GM12878 (cell line): ENCODE measurements at regions not wholly inside any gene's neighbourhood (a gene's known extent, or its start where the extent isn't known, plus 50 kb on each side); places are given as distances from the start of the nearest gene placed in this dataset.

Experiments used
- ATAC-seq: fragments of 200-7000 bp; cut with Tn5 transposase; 3 replicates; pipeline ENCODE4 v1.9.1; 2020; ENCODE audit warnings: mild to moderate bottlenecking, moderate library complexity
- BruUV-seq: library from RNA; stranded (reverse); fragments of 400-500 nt; replicated peaks from 2 replicates; lab custom pipeline; 2021; lab: Mats Ljungman, UMichigan
- CTCF ChIA-PET: fragments of 300-600 bp; sonication (Branson Sonifier 250); formaldehyde crosslinking; extraction: SDS; loops from one replicate; lab custom pipeline; 2021; ENCODE audit warnings: inconsistent platforms; lab: Yijun Ruan, JAX
- POLR2A ChIA-PET: fragments of 350-600 bp; formaldehyde crosslinking; extraction: SDS; loops from one replicate; lab custom pipeline; 2021; ENCODE audit warnings: inconsistent platforms; lab: Charles Lee
- RAD21 ChIA-PET: fragments of 300-600 bp; sonication (Branson Sonifier 250); formaldehyde crosslinking; loops from one replicate; lab custom pipeline; 2023; ENCODE audit warnings: antibody characterized with exemption; ENCODE audit not compliant: unreplicated experiment; lab: Charles Lee
- SMC1A ChIA-PET: fragments of 300-600 bp; sonication (Branson Sonifier 250); formaldehyde crosslinking; loops from one replicate; lab custom pipeline; 2023; ENCODE audit not compliant: unreplicated experiment, uncharacterized antibody; lab: Charles Lee
- DNase-seq: peaks from one replicate; pipeline ENCODE4 v3.0.0-alpha.2; 2011; ENCODE audit warnings: low read depth, low spot score
- FAIRE-seq: peaks from 3 replicates; lab custom pipeline; 2011; peaks lifted over from hg19 to GRCh38; lab: Jason Lieb, UNC
- H2AFZ ChIP-seq: 2 replicates; pipeline ENCODE4 v1.6.0; 2011; ENCODE audit warnings: low read depth, low read length, control low read depth; ENCODE audit not compliant: control insufficient read depth
- H3K27ac ChIP-seq: 2 replicates; pipeline ENCODE4 v1.5.1; 2011; ENCODE audit warnings: control low read depth; ENCODE audit not compliant: control insufficient read depth, insufficient read depth
- H3K27me3 ChIP-seq, 2 experiments: replicated peaks in 1 of 2; 2 replicates each; pipeline versions ENCODE4 v1.6.0 to v1.6.1; 2011; ENCODE audit warnings: low read length in 1 of 2; ENCODE audit not compliant: control insufficient read depth in 2 of 2, insufficient read depth in 2 of 2
- H3K36me3 ChIP-seq, 2 experiments: 2 replicates each; pipeline ENCODE4 v1.5.1; 2011; ENCODE audit warnings: low read length in 1 of 2; ENCODE audit not compliant: control insufficient read depth in 2 of 2, insufficient read depth in 2 of 2
- H3K4me1 ChIP-seq: 2 replicates; pipeline ENCODE4 v1.6.1; 2011; ENCODE audit warnings: mild to moderate bottlenecking, low read length, moderate library complexity, mixed read lengths; ENCODE audit not compliant: control insufficient read depth, insufficient read depth
- H3K4me2 ChIP-seq: 2 replicates; pipeline ENCODE4 v1.6.0; 2011; ENCODE audit warnings: control low read depth; ENCODE audit not compliant: control insufficient read depth, insufficient read depth
- H3K4me3 ChIP-seq: fragments of 200-600 bp; sonication (generic); 2 replicates; pipeline ENCODE4 v1.5.1; 2016
- H3K79me2 ChIP-seq: 2 replicates; pipeline ENCODE4 v1.6.0; 2011; ENCODE audit warnings: low read length; ENCODE audit not compliant: control insufficient read depth, insufficient read depth
- H3K9ac ChIP-seq: 2 replicates; pipeline ENCODE4 v1.8.0; 2011; ENCODE audit warnings: low read length, control low read depth, mixed read lengths; ENCODE audit not compliant: control insufficient read depth, insufficient read depth
- H3K9me3 ChIP-seq: replicated peaks from 3 replicates; pipeline ENCODE4 v1.5.1; 2011; ENCODE audit warnings: mild to moderate bottlenecking, low read length; ENCODE audit not compliant: control insufficient read depth, insufficient read depth
- H4K20me1 ChIP-seq: 2 replicates; pipeline ENCODE4 v1.6.0; 2011; ENCODE audit not compliant: control insufficient read depth, insufficient read depth
- BMI1 ChIP-seq: fragments of 450-650 bp; IDR thresholded peaks from 2 replicates; pipeline ENCODE4 v1.6.1; 2016; ENCODE audit warnings: mild to moderate bottlenecking, moderate library complexity, borderline replicate concordance
- EP300 ChIP-seq, 2 experiments: fragments of 150-350 bp in 1 of 2; IDR thresholded peaks; 2 replicates each; pipeline ENCODE4 v1.6.1; 2011 to 2012; ENCODE audit warnings: low read depth in 2 of 2, low read length in 2 of 2, borderline replicate concordance in 1 of 2, improper control_type of control experiment in 1 of 2, inconsistent platforms in 1 of 2; ENCODE audit not compliant: control insufficient read depth in 1 of 2
- IRF4 ChIP-seq: IDR thresholded peaks from 2 replicates; pipeline ENCODE4 v1.6.1; 2011; ENCODE audit warnings: low read depth, low read length
- RBBP5 ChIP-seq: fragments of 200-600 bp; sonication (generic); conservative IDR thresholded peaks from 2 replicates; pipeline ENCODE4 v1.6.1; 2016
- WGBS: methylation state at CpG from one replicate; pipeline ENCODE4 v1.1.6; 2016; ENCODE audit warnings: low lambda C conversion rate; ENCODE audit not compliant: insufficient replicate concordance, insufficient coverage; ENCODE audit errors: missing lambda C conversion rate; 5-methylcytosine and 5-hydroxymethylcytosine counted together
- in situ Hi-C: fragments of 300-500 bp; cut with MboI; formaldehyde crosslinking; loops from 9 replicates; pipeline ENCODE4 v1.14.3; 2018; ENCODE audit warnings: mixed read lengths
- intact Hi-C: fragments of 100-400 bp; cut with micrococcal nuclease; formaldehyde crosslinking; loops from one replicate; pipeline ENCODE4 v1.14.2; 2022; ENCODE audit not compliant: unreplicated experiment

- SMC1A ChIA-PET, result no interaction called here
- no peaks in the 10 kb centered on the region for H3K27me3 ChIP-seq
- no peaks in the 10 kb centered on the region for H3K4me1 ChIP-seq
- ATAC-seq, result no peak
- H3K9me3 ChIP-seq, result no peaks in the 10 kb centered on the region
- H4K20me1 ChIP-seq, result no peaks in the 10 kb centered on the region
- in situ Hi-C loops, result no loop called here
- no peak overlapping the region for H3K4me2 ChIP-seq
- POLR2A ChIA-PET, result no interaction called here
- H3K27ac ChIP-seq, result no peak overlapping the region
- FAIRE-seq, result no peak
- no peak for DNase-seq
- H3K9ac ChIP-seq, result no peak overlapping the region
- no peak overlapping the region for H3K4me3 ChIP-seq
- CTCF ChIA-PET, result no interaction called here
- TF ChIP-seq RBBP5, result no peak
- no peak for TF ChIP-seq BMI1
- TF ChIP-seq, all 136 proteins: peak for 0
- intact Hi-C loops, result no loop called here
- WGBS, result 12% methylated on average over 3 of the region's 3 CpGs
- no peak overlapping the region for H2AFZ ChIP-seq
- no peaks in the 10 kb centered on the region for H3K79me2 ChIP-seq
- no peaks in the 10 kb centered on the region for H3K36me3 ChIP-seq
- no TSS peak for BruUV-seq
- RAD21 ChIA-PET, result no interaction called here
These were observed 103.3 kb downstream of the TEX13C start for GRCh38 chrX:125422986-125423385.

DNA sequence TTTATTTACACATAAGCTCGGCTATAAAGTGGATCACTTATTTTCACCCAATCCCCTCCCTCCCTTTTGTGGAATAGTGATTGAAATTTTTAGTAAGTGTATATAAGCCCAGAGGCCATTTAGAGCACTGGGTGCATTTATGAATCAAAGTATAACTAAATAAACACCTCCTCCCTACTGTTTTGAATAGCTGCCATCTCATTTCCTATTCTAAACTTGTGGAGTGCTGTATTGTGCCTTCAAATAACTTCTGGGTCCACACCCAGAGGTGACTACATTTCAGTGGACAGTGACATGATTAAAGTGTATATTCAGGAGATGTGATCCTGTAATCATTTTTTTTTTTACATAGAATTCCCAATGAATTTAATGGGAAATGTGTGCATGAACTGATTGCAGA lies 104.9 kb downstream of the TEX13C start:
- intact Hi-C loops, result no loop called here
- Histone ChIP-seq H3K79me2 (no peaks in the 10 kb centered on the region), H3K4me3 (no peak overlapping the region), H4K20me1 (no peaks in the 10 kb centered on the region), H3K4me2 (no peak overlapping the region), H3K27me3 (no peaks in the 10 kb centered on the region), H3K27ac (no peak overlapping the region), H3K36me3 (no peaks in the 10 kb centered on the region), H2AFZ (no peak overlapping the region), H3K9me3 (no peaks in the 10 kb centered on the region), H3K4me1 (no peaks in the 10 kb centered on the region), H3K9ac (no peak overlapping the region)
- no peak for TF ChIP-seq EP300 (IDR thresholded peaks at IDR 0.05; ENCODE audit: borderline replicate concordance in 1 of 2, control insufficient read depth in 1 of 2, low read depth in 2 of 2, low read length in 2 of 2)
- TF ChIP-seq IRF4, result no peak
- RAD21 ChIA-PET, result no interaction called here
- in situ Hi-C loops, result no loop called here
- DNase-seq, result no peak
- 0% methylated on average over 1 of the region's 1 CpG for WGBS
- BruUV-seq, result no TSS peak
- CTCF ChIA-PET, result no interaction called here
- POLR2A ChIA-PET, result no interaction called here
- ATAC-seq, result no peak
- SMC1A ChIA-PET, result no interaction called here
- FAIRE-seq, result no peak
